ENCODE measurements at regions not wholly inside any gene's neighbourhood (a gene's known extent, or its start where the extent isn't known, plus 50 kb on each side); places are given as distances from the start of the nearest gene placed in this dataset.

DNA sequence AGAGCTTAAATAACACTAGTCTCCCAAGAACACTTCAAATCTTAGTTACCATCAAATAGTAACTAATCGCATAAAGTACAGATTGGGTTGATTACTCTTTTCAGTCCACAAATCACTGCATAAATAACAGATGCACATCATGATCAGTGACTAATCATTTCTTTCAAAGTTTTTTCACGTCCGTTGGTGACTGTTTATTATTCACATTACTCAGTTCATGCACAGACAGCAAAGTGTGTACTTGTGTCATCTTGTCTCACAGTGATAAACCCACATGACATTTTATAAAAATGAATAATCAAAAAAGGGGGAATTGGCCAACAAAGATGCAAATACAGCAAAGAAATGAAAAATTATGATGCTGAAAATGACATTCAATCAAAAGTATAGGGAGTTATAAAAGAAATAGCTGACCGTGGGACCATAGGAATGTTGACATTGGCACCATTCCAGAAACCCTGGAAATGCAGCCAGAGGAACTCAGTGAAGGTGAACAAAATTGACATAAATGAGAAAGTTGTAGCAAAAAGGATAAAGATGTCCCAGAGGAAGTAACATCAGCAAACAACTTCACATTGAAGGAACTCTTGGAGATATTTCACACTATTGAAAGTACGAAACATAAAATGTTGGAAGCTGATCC, 161.5 kb downstream of the SOX3 start:
- Histone ChIP-seq H3K36me3 (ENCODE audit: control insufficient read depth in 2 of 2, insufficient read depth in 2 of 2, low read length in 1 of 2) (no peaks in the 10 kb centered on the region), H2AFZ (ENCODE audit: control insufficient read depth, low read depth, low read length) (no peak overlapping the region), H3K4me2 (ENCODE audit: control insufficient read depth, insufficient read depth) (no peak overlapping the region), H3K79me2 (ENCODE audit: control insufficient read depth, insufficient read depth, low read length) (no peaks in the 10 kb centered on the region), H3K27ac (ENCODE audit: control insufficient read depth, insufficient read depth) (no peak overlapping the region), H3K9me3 (replicated peaks; ENCODE audit: control insufficient read depth, insufficient read depth, low read length) (no peaks in the 10 kb centered on the region), H3K27me3 (replicated peaks in 1 of 2; ENCODE audit: control insufficient read depth in 2 of 2, insufficient read depth in 2 of 2, low read length in 1 of 2) (no peaks in the 10 kb centered on the region), H3K4me1 (ENCODE audit: control insufficient read depth, insufficient read depth, low read length) (no peaks in the 10 kb centered on the region), H4K20me1 (ENCODE audit: control insufficient read depth, insufficient read depth) (no peaks in the 10 kb centered on the region), H3K4me3 (no peak overlapping the region), H3K9ac (ENCODE audit: control insufficient read depth, insufficient read depth, low read length) (no peak overlapping the region)
- in situ Hi-C loops (cut with MboI), result no loop called here
- FAIRE-seq (no peak), DNase-seq (ENCODE audit: low read depth, low spot score) (no peak), ATAC-seq (no peak)
- SMC1A ChIA-PET (ENCODE audit: uncharacterized antibody, unreplicated experiment), result no interaction called here
- POLR2A ChIA-PET, result no interaction called here
- CTCF ChIA-PET, result no interaction called here
- 19% methylated on average over 5 of the region's 5 CpGs for WGBS (ENCODE audit: insufficient coverage, insufficient replicate concordance, low lambda C conversion rate, missing lambda C conversion rate)
- RAD21 ChIA-PET (ENCODE audit: unreplicated experiment), result no interaction called here
- intact Hi-C loops (cut with micrococcal nuclease; ENCODE audit: unreplicated experiment), result no loop called here
- TF ChIP-seq HDAC2 (IDR thresholded peaks at IDR 0.05), result no peak
- TF ChIP-seq JUNB (IDR thresholded peaks at IDR 0.05), result no peak
- no peak for TF ChIP-seq SMAD1 (IDR thresholded peaks at IDR 0.05; ENCODE audit: low read depth, partially characterized antibody)
- no peak for TF ChIP-seq ZNF24 (IDR thresholded peaks at IDR 0.05)
- TF ChIP-seq NFYB (IDR thresholded peaks at IDR 0.05; ENCODE audit: insufficient read depth, low read depth, low read length), result no peak
- no peak for TF ChIP-seq ZSCAN29 (IDR thresholded peaks at IDR 0.05)
- TF ChIP-seq FOXK2 (IDR thresholded peaks at IDR 0.05), result no peak
- TF ChIP-seq, protein P1, sequence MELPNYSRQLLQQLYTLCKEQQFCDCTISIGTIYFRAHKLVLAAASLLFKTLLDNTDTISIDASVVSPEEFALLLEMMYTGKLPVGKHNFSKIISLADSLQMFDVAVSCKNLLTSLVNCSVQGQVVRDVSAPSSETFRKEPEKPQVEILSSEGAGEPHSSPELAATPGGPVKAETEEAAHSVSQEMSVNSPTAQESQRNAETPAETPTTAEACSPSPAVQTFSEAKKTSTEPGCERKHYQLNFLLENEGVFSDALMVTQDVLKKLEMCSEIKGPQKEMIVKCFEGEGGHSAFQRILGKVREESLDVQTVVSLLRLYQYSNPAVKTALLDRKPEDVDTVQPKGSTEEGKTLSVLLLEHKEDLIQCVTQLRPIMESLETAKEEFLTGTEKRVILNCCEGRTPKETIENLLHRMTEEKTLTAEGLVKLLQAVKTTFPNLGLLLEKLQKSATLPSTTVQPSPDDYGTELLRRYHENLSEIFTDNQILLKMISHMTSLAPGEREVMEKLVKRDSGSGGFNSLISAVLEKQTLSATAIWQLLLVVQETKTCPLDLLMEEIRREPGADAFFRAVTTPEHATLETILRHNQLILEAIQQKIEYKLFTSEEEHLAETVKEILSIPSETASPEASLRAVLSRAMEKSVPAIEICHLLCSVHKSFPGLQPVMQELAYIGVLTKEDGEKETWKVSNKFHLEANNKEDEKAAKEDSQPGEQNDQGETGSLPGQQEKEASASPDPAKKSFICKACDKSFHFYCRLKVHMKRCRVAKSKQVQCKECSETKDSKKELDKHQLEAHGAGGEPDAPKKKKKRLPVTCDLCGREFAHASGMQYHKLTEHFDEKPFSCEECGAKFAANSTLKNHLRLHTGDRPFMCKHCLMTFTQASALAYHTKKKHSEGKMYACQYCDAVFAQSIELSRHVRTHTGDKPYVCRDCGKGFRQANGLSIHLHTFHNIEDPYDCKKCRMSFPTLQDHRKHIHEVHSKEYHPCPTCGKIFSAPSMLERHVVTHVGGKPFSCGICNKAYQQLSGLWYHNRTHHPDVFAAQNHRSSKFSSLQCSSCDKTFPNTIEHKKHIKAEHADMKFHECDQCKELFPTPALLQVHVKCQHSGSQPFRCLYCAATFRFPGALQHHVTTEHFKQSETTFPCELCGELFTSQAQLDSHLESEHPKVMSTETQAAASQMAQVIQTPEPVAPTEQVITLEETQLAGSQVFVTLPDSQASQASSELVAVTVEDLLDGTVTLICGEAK (IDR thresholded peaks at IDR 0.05; ENCODE audit: borderline replicate concordance), result no peak
- TF ChIP-seq HCFC1 (IDR thresholded peaks at IDR 0.05; ENCODE audit: low read length), result no peak
- TF ChIP-seq HDGF (IDR thresholded peaks at IDR 0.05), result no peak
- no peak for TF ChIP-seq PAX5 (IDR thresholded peaks at IDR 0.05; ENCODE audit: borderline replicate concordance, low read depth, low read length)
- TF ChIP-seq, protein P2, sequence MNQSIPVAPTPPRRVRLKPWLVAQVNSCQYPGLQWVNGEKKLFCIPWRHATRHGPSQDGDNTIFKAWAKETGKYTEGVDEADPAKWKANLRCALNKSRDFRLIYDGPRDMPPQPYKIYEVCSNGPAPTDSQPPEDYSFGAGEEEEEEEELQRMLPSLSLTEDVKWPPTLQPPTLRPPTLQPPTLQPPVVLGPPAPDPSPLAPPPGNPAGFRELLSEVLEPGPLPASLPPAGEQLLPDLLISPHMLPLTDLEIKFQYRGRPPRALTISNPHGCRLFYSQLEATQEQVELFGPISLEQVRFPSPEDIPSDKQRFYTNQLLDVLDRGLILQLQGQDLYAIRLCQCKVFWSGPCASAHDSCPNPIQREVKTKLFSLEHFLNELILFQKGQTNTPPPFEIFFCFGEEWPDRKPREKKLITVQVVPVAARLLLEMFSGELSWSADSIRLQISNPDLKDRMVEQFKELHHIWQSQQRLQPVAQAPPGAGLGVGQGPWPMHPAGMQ (IDR thresholded peaks at IDR 0.05; ENCODE audit: borderline replicate concordance), result no peak
- no peak for TF ChIP-seq RFX5 (IDR thresholded peaks at IDR 0.05; ENCODE audit: low read depth, low read length)
- BruUV-seq (replicated peaks), result no TSS peak
